Gastroesophageal sphincter (tissue), 3 donors: ENCODE measurements at regions not wholly inside any gene's neighbourhood (a gene's known extent, or its start where the extent isn't known, plus 50 kb on each side); places are given as distances from the start of the nearest gene placed in this dataset.

ENCODE experiments used
- EP300 ChIP-seq: sonication (generic); formaldehyde crosslinking; IDR thresholded peaks from one replicate; pipeline ENCODE4 v1.6.1; 2017; ENCODE audit warnings: antibody characterized with exemption, mild to moderate bottlenecking
- POLR2A ChIP-seq, 2 donors: fragments of 450-650 bp; IDR thresholded peaks; one replicate each; pipeline ENCODE4 v1.6.1; 2017; ENCODE audit warnings: antibody characterized with exemption in 2 of 2, mild to moderate bottlenecking in 2 of 2, moderate library complexity in 1 of 2
- POLR2AphosphoS5 ChIP-seq: sonication (generic); formaldehyde crosslinking; IDR thresholded peaks from one replicate; pipeline ENCODE4 v1.6.1; 2017; ENCODE audit warnings: antibody characterized with exemption
- TF ChIP-seq, protein P1 (sequence below), 4 experiments: fragments of 200-600 bp in 2 of 4; fragments of 450-650 bp in 2 of 4; sonication (generic) in 1 of 4; IDR thresholded peaks; one replicate each; pipeline ENCODE4 v1.5.1; 2017 to 2019; ENCODE audit warnings: antibody characterized with exemption in 4 of 4, mild to moderate bottlenecking in 2 of 4, moderate library complexity in 2 of 4

DNA sequence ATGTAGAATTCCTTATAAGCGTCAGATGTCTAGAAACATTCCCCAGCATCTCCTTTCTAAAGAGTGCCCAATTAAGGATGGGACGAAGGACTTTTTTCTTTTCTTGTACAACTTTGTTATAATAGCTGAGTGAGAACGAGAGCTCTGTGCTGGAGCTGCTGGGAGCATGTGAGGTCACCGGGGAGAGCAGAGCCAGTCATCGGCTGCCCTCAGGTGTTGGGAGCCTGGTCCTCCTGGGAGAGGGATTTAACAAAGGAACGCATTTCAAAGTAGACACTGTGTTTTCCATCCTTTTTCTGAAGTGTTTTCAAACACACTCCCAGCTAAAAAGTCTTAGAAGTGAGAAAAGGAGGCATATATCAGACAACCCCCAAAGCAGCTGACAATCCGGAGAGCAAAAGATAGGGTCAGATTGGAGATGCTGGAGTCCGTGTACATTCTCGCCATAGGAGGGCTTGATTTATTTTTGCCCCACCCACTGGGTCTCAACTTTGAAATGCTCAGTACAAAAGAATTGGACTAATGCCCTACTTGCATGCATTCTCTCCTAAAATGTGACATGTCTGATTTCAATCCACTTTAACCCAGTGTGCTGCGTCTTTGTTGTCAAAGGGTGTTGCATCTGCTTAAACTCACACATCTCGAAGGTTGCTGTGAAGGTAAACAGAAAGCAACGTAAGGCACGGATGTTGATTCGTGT lies 50.8 kb upstream of the PIWIL1 start:
- no peak for TF ChIP-seq EP300
- TF ChIP-seq, protein P1, sequence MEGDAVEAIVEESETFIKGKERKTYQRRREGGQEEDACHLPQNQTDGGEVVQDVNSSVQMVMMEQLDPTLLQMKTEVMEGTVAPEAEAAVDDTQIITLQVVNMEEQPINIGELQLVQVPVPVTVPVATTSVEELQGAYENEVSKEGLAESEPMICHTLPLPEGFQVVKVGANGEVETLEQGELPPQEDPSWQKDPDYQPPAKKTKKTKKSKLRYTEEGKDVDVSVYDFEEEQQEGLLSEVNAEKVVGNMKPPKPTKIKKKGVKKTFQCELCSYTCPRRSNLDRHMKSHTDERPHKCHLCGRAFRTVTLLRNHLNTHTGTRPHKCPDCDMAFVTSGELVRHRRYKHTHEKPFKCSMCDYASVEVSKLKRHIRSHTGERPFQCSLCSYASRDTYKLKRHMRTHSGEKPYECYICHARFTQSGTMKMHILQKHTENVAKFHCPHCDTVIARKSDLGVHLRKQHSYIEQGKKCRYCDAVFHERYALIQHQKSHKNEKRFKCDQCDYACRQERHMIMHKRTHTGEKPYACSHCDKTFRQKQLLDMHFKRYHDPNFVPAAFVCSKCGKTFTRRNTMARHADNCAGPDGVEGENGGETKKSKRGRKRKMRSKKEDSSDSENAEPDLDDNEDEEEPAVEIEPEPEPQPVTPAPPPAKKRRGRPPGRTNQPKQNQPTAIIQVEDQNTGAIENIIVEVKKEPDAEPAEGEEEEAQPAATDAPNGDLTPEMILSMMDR (IDR thresholded peaks at IDR 0.05), result no peak
- no peak for TF ChIP-seq POLR2A (IDR thresholded peaks at IDR 0.05)
- no peak for TF ChIP-seq POLR2AphosphoS5
